ENCODE measurements at regions not wholly inside any gene's neighbourhood (a gene's known extent, or its start where the extent isn't known, plus 50 kb on each side); places are given as distances from the start of the nearest gene placed in this dataset.

- Histone ChIP-seq H3F3A (ENCODE audit: control insufficient read depth, insufficient read depth) (no peaks in the 10 kb centered on the region), H4K20me1 (ENCODE audit: control insufficient read depth, insufficient read depth, low read depth, low read length) (no peaks in the 10 kb centered on the region), H3K27ac (ENCODE audit: low read depth, low read length) (no peak overlapping the region), H3K4me1 (ENCODE audit: control insufficient read depth, low read length) (no peaks in the 10 kb centered on the region), H3K27me3 (ENCODE audit: control insufficient read depth, low read length) (no peaks in the 10 kb centered on the region), H3K36me3 (ENCODE audit: control insufficient read depth, low read length) (no peaks in the 10 kb centered on the region), H3K4me3 (ENCODE audit: low read length) (no peak overlapping the region), H3K79me2 (ENCODE audit: control insufficient read depth, low read length) (no peaks in the 10 kb centered on the region), H3K9me2 (replicated peaks; ENCODE audit: control insufficient read depth, low read length) (no peaks in the 10 kb centered on the region), H3K4me2 (ENCODE audit: low read length) (no peak overlapping the region), H3K9me3 (ENCODE audit: control insufficient read depth, insufficient read depth, low read length) (no peaks in the 10 kb centered on the region)
- no peak for TF ChIP-seq CTCF (IDR thresholded peaks at IDR 0.05; ENCODE audit: low read depth, low read length, poor library complexity, severe bottlenecking)
- no peak for TF ChIP-seq EZH2phosphoT487 (IDR thresholded peaks at IDR 0.05; ENCODE audit: borderline replicate concordance, low read length)
Measured at GRCh38 chrX:4668802-4669536, 955.5 kb upstream of the PRKX start.

GRCh38 chrX:4663085-4663484 is 949.6 kb upstream of the PRKX start:
- no peaks in the 10 kb centered on the region for H3K79me2 ChIP-seq (ENCODE audit: control insufficient read depth, low read length)

GRCh38 chrX:4661771-4662170 is 948.3 kb upstream of the PRKX start:
- H3K9me3 ChIP-seq (ENCODE audit: control insufficient read depth, insufficient read depth, low read length), result no peaks in the 10 kb centered on the region
- no peaks in the 10 kb centered on the region for H3K79me2 ChIP-seq (ENCODE audit: control insufficient read depth, low read length)
- no peak overlapping the region for H3K4me3 ChIP-seq (ENCODE audit: low read length)
- H3K27me3 ChIP-seq (ENCODE audit: control insufficient read depth, low read length), result no peaks in the 10 kb centered on the region
- no peak overlapping the region for H3K27ac ChIP-seq (ENCODE audit: low read depth, low read length)
- no peak overlapping the region for H3K4me2 ChIP-seq (ENCODE audit: low read length)
- H3K9me2 ChIP-seq (replicated peaks; ENCODE audit: control insufficient read depth, low read length), result no peaks in the 10 kb centered on the region
- no peaks in the 10 kb centered on the region for H3K4me1 ChIP-seq (ENCODE audit: control insufficient read depth, low read length)
- no peaks in the 10 kb centered on the region for H3F3A ChIP-seq (ENCODE audit: control insufficient read depth, insufficient read depth)
- no peaks in the 10 kb centered on the region for H4K20me1 ChIP-seq (ENCODE audit: control insufficient read depth, insufficient read depth, low read depth, low read length)
- H3K36me3 ChIP-seq (ENCODE audit: control insufficient read depth, low read length), result no peaks in the 10 kb centered on the region
- TF ChIP-seq EZH2phosphoT487 (IDR thresholded peaks at IDR 0.05; ENCODE audit: borderline replicate concordance, low read length) (no peak), CTCF (IDR thresholded peaks at IDR 0.05; ENCODE audit: low read depth, low read length, poor library complexity, severe bottlenecking) (no peak)

More at GRCh38 chrX:4663085-4663484, 949.6 kb upstream of the PRKX start:
- no peaks in the 10 kb centered on the region for H3K9me3 ChIP-seq (ENCODE audit: control insufficient read depth, insufficient read depth, low read length)
- H3K4me2 ChIP-seq (ENCODE audit: low read length), result no peak overlapping the region
- no peaks in the 10 kb centered on the region for H4K20me1 ChIP-seq (ENCODE audit: control insufficient read depth, insufficient read depth, low read depth, low read length)
- H3K27me3 ChIP-seq (ENCODE audit: control insufficient read depth, low read length), result no peaks in the 10 kb centered on the region
- H3K4me1 ChIP-seq (ENCODE audit: control insufficient read depth, low read length), result no peaks in the 10 kb centered on the region
- TF ChIP-seq CTCF (IDR thresholded peaks at IDR 0.05; ENCODE audit: low read depth, low read length, poor library complexity, severe bottlenecking), result no peak
- no peak for TF ChIP-seq EZH2phosphoT487 (IDR thresholded peaks at IDR 0.05; ENCODE audit: borderline replicate concordance, low read length)
- H3K4me3 ChIP-seq (ENCODE audit: low read length), result no peak overlapping the region
- H3K9me2 ChIP-seq (replicated peaks; ENCODE audit: control insufficient read depth, low read length), result no peaks in the 10 kb centered on the region
- no peaks in the 10 kb centered on the region for H3K36me3 ChIP-seq (ENCODE audit: control insufficient read depth, low read length)
- no peak overlapping the region for H3K27ac ChIP-seq (ENCODE audit: low read depth, low read length)
- no peaks in the 10 kb centered on the region for H3F3A ChIP-seq (ENCODE audit: control insufficient read depth, insufficient read depth)

Data from DOHH2 (cell line).